H1 (cell line): ENCODE measurements at regions not wholly inside any gene's neighbourhood (a gene's known extent, or its start where the extent isn't known, plus 50 kb on each side); places are given as distances from the start of the nearest gene placed in this dataset.

Experiments
- CHD1 ChIP-seq: IDR thresholded peaks from 2 replicates; pipeline ENCODE4 v1.6.1; 2012; ENCODE audit warnings: low read depth, low read length, improper control_type of control experiment
- KDM1A ChIP-seq: fragments of 200-600, 300-600 bp; sonication (generic); IDR thresholded peaks from 2 replicates; pipeline ENCODE4 v1.7.1; 2016; ENCODE audit warnings: mild to moderate bottlenecking, low read length, borderline replicate concordance
- RAD21 ChIP-seq, 2 experiments: IDR thresholded peaks in 1 of 2; conservative IDR thresholded peaks in 1 of 2; 2 replicates each; pipeline ENCODE4 v1.6.1; 2011; ENCODE audit warnings: low read depth in 2 of 2, low read length in 2 of 2, improper control_type of control experiment in 1 of 2, inconsistent platforms in 1 of 2, mild to moderate bottlenecking in 1 of 2, moderate library complexity in 1 of 2
- RBBP5 ChIP-seq: IDR thresholded peaks from 2 replicates; pipeline ENCODE4 v1.7.1; 2012; ENCODE audit warnings: low read depth, mild to moderate bottlenecking, inconsistent platforms, low read length, moderate library complexity, borderline replicate concordance
- TEAD4 ChIP-seq: IDR thresholded peaks from 2 replicates; pipeline ENCODE4 v1.6.1; 2012; ENCODE audit warnings: low read depth, low read length, inconsistent platforms, mixed read lengths
- ZNF274 ChIP-seq: IDR thresholded peaks from 2 replicates; pipeline ENCODE4 v1.7.0; 2012; ENCODE audit warnings: low read length, borderline replicate concordance; ENCODE audit errors: extremely low read depth
- TF ChIP-seq, protein P1 (sequence below), 3 experiments: IDR thresholded peaks; 1 replicate in 2 of 3; 2 replicates in 1 of 3; pipeline versions ENCODE4 v1.5.1 to v1.6.1; 2011; ENCODE audit warnings: low read length in 3 of 3, mild to moderate bottlenecking in 3 of 3, inconsistent platforms in 2 of 3, low read depth in 1 of 3, moderate library complexity in 1 of 3; ENCODE audit not compliant: insufficient read depth in 1 of 3; ENCODE audit errors: control extremely low read depth in 1 of 3

DNA sequence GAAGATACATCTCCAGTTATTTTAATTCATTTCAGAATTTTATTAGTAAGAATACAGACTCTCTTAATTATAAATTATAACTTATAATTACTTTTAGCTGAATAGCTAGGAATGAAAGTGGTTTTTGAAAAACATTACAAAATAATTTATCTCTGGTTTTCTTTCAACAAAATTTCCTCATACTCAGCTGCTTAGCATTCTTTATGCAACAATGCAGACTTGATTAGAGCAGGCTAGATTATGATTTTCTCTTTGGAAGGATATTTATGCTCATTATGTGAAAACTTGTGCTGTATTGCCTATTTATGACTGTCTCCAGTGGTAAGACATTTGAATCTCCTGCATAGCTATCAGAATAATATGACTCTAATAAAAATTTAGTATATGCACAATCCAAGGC is 2023.7 kb downstream of the C4orf33 start:
- no peak for TF ChIP-seq ZNF274
- no peak for TF ChIP-seq TEAD4
- TF ChIP-seq, protein P1, sequence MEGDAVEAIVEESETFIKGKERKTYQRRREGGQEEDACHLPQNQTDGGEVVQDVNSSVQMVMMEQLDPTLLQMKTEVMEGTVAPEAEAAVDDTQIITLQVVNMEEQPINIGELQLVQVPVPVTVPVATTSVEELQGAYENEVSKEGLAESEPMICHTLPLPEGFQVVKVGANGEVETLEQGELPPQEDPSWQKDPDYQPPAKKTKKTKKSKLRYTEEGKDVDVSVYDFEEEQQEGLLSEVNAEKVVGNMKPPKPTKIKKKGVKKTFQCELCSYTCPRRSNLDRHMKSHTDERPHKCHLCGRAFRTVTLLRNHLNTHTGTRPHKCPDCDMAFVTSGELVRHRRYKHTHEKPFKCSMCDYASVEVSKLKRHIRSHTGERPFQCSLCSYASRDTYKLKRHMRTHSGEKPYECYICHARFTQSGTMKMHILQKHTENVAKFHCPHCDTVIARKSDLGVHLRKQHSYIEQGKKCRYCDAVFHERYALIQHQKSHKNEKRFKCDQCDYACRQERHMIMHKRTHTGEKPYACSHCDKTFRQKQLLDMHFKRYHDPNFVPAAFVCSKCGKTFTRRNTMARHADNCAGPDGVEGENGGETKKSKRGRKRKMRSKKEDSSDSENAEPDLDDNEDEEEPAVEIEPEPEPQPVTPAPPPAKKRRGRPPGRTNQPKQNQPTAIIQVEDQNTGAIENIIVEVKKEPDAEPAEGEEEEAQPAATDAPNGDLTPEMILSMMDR (IDR thresholded peaks at IDR 0.05; ENCODE audit: control extremely low read depth in 1 of 3, insufficient read depth in 1 of 3, low read depth in 1 of 3, low read length in 3 of 3), result no peak
- TF ChIP-seq KDM1A, result no peak
- no peak for TF ChIP-seq RBBP5
- no peak for TF ChIP-seq RAD21 (IDR thresholded peaks at IDR 0.05 in 1 of 2, conservative IDR thresholded peaks at IDR 0.05 in 1 of 2; ENCODE audit: low read depth in 2 of 2, low read length in 2 of 2)
- TF ChIP-seq CHD1, result no peak
